BE2C (cell line): ENCODE measurements at regions not wholly inside any gene's neighbourhood (a gene's known extent, or its start where the extent isn't known, plus 50 kb on each side); places are given as distances from the start of the nearest gene placed in this dataset.

ENCODE experiments used
- DNase-seq: peaks from one replicate; pipeline ENCODE4 v3.0.0-alpha.2; 2020
- H3K27me3 ChIP-seq: fragments of 250-450 bp; sonication (Bioruptor Pico); 2 replicates; pipeline ENCODE4 v1.5.1; 2020; ENCODE audit warnings: mild to moderate bottlenecking
- H3K36me3 ChIP-seq: fragments of 250-450 bp; sonication (Bioruptor Pico); 2 replicates; pipeline ENCODE4 v1.5.1; 2020; ENCODE audit warnings: mild to moderate bottlenecking
- H3K4me1 ChIP-seq: fragments of 250-450 bp; sonication (Bioruptor Pico); 2 replicates; pipeline ENCODE4 v1.5.1; 2020
- H3K4me3 ChIP-seq: 2 replicates; pipeline ENCODE4 v1.5.1; 2011; ENCODE audit warnings: low read depth, low read length
- H3K9me3 ChIP-seq: fragments of 250-450 bp; sonication (Bioruptor Pico); 2 replicates; pipeline ENCODE4 v1.5.1; 2020
- TF ChIP-seq, protein P1 (sequence below): IDR thresholded peaks from 2 replicates; pipeline ENCODE4 v1.5.1; 2012; ENCODE audit warnings: mild to moderate bottlenecking, low read depth, low read length

DNA sequence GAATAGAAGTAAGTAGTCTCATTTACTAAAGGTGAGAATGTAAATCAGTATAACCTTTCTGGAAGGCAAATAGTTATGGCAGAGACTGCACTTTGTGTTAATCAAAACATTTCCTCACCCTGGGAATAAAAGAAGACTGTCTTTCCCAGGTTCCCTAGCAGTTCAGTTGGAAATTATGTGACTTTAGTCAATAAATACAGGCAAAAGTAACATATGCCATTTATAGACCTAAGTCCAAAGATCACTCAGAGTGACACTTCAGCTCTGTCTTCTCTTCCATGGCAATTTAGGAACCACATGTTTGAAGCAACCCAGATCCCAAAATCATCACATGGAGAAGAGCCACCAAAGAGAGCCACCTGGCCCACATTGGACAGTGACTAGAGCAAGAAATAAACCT is 160.7 kb upstream of the SV2C start:
- no peak overlapping the region for H3K4me3 ChIP-seq
- no peak for DNase-seq
- no peaks in the 10 kb centered on the region; the same call in 1 of the 2 replicates for H3K27me3 ChIP-seq
- no peaks in the 10 kb centered on the region for H3K36me3 ChIP-seq
- TF ChIP-seq, protein P1, sequence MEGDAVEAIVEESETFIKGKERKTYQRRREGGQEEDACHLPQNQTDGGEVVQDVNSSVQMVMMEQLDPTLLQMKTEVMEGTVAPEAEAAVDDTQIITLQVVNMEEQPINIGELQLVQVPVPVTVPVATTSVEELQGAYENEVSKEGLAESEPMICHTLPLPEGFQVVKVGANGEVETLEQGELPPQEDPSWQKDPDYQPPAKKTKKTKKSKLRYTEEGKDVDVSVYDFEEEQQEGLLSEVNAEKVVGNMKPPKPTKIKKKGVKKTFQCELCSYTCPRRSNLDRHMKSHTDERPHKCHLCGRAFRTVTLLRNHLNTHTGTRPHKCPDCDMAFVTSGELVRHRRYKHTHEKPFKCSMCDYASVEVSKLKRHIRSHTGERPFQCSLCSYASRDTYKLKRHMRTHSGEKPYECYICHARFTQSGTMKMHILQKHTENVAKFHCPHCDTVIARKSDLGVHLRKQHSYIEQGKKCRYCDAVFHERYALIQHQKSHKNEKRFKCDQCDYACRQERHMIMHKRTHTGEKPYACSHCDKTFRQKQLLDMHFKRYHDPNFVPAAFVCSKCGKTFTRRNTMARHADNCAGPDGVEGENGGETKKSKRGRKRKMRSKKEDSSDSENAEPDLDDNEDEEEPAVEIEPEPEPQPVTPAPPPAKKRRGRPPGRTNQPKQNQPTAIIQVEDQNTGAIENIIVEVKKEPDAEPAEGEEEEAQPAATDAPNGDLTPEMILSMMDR: no peak
- no peaks in the 10 kb centered on the region for H3K9me3 ChIP-seq
- no peaks in the 10 kb centered on the region for H3K4me1 ChIP-seq

DNA sequence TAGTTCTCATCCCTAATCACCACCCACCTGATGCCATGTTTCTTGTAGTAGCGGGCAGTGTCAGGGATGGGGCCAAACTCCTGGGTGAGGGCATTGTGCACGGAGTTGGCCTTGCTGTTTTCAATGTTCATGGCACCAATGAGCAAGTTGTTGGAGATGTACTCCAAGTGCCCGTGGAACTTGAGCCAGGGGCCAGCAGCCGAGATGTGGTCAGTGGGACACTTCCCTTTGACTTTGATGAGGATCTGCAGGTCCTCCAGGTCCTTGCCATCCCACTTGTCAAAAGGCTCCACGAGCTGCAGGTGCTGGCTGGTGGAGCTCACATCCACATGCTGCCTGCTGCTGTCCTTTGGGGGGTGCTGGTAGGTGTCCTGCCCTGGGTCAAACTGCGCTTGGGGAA is 162.2 kb upstream of the SV2C start:
- no peaks in the 10 kb centered on the region; the same call in 1 of the 2 replicates for H3K27me3 ChIP-seq
- no peaks in the 10 kb centered on the region for H3K9me3 ChIP-seq
- no peak for DNase-seq
- no peaks in the 10 kb centered on the region for H3K36me3 ChIP-seq
- TF ChIP-seq, protein P1: no peak
- no peak overlapping the region for H3K4me3 ChIP-seq
- no peaks in the 10 kb centered on the region for H3K4me1 ChIP-seq

DNA sequence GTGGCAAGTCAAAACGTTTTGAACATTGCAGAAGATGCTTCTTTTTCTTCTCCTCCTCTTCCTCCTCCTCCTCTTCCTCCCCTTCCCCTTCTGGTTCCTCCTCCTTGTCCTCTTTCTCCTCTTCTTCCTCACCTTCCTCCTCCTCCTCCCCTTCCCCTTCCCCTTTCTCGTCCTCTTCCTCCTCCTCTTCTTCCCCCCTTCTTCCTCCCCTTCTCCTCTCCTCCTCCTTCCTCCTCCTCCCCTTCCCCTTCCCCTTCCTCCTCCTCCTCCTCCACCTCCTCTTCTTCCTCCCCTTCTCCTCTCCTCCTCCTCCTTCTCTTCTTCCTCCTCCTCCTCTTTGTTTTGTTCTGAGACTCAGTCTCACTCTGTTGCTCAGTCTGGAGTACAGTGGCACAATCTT is 167.0 kb upstream of the SV2C start:
- no peaks in the 10 kb centered on the region for H3K4me1 ChIP-seq
- H3K9me3 ChIP-seq: no peaks in the 10 kb centered on the region
- no peaks in the 10 kb centered on the region; the same call in 1 of the 2 replicates for H3K27me3 ChIP-seq
- no peak overlapping the region for H3K4me3 ChIP-seq
- no peaks in the 10 kb centered on the region for H3K36me3 ChIP-seq
- TF ChIP-seq, protein P1: no peak
- DNase-seq: no peak

DNA sequence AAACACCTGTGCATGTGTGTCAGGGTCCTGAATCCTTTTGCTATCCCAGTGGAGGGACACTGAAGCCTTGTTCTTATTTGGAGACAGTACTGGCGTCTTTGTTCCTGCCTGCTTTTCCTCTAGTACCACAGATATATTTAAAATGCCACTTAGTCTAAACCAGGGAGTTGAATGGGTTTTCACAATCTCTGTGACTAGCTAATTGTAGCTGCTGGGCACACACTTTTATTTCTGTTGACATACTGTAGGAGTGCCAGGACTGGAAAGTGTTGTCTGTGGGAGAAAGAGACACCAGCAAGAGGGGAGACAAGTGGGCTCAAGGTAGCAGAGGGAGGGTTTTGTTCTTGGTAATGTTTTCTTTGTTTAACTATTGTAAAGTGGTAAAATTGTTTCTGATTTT is 174.0 kb upstream of the SV2C start:
- no peaks in the 10 kb centered on the region for H3K27me3 ChIP-seq
- no peaks in the 10 kb centered on the region for H3K36me3 ChIP-seq
- TF ChIP-seq, protein P1: no peak
- no peak for DNase-seq
- no peaks in the 10 kb centered on the region; the same call in 1 of the 2 replicates for H3K9me3 ChIP-seq
- H3K4me1 ChIP-seq: no peaks in the 10 kb centered on the region
- no peak overlapping the region for H3K4me3 ChIP-seq

DNA sequence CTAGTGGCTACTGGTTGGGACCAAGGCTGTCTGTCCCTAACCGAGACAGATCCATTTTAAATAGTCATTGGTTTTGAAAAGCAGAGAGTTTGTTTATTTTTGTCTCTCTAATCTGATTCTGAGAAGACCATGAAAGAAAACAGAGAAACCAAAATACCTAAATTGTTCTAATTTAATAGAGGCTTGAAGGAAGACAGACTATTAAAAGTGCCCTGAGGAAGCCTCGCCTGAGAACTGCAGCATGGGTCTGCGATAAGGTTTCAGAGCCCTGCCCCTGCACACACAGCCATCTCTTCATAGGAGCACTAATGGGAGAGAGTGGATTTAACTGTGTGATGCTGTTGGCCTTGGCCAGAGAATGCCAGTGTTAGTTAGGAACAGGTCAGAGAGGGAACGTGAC is 175.5 kb upstream of the SV2C start:
- H3K9me3 ChIP-seq: no peaks in the 10 kb centered on the region; the same call in 1 of the 2 replicates
- no peaks in the 10 kb centered on the region for H3K36me3 ChIP-seq
- H3K27me3 ChIP-seq: no peaks in the 10 kb centered on the region
- no peak overlapping the region for H3K4me3 ChIP-seq
- H3K4me1 ChIP-seq: no peaks in the 10 kb centered on the region
- DNase-seq: no peak
- TF ChIP-seq, protein P1: no peak

DNA sequence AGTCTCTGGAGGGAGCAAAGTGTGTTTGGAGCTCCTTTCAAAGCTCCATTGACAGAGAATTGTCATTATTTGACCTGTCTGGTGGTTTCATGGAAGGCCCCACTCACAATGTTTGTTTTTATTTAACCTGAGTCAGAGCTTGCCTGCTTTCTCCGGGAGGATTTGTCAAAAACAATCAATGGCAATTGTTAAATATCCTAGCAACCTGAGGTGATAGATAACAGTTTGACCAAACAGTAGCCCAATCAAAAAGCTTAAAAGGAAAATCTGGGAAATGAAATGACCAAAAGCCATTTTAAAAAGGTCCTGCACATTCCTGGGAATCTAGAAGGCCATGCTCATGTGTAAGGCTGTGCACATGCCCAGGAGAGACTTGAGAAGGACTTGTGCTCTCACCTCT is 177.2 kb upstream of the POC5 start:
- Histone ChIP-seq H3K4me1 (no peaks in the 10 kb centered on the region), H3K9me3 (no peaks in the 10 kb centered on the region), H3K27me3 (no peaks in the 10 kb centered on the region), H3K36me3 (no peaks in the 10 kb centered on the region), H3K4me3 (no peak overlapping the region)
- TF ChIP-seq, protein P1: no peak
- DNase-seq: no peak
